GM23338 (cell line): ENCODE measurements at regions not wholly inside any gene's neighbourhood (a gene's known extent, or its start where the extent isn't known, plus 50 kb on each side); places are given as distances from the start of the nearest gene placed in this dataset.

Experiments
- CREB1 ChIP-seq: fragments of 250-450 bp; sonication (Bioruptor Pico); IDR thresholded peaks from 2 replicates; pipeline ENCODE4 v1.5.0; 2020; ENCODE audit warnings: low read depth, mild to moderate bottlenecking, moderate library complexity
- EZH2phosphoT487 ChIP-seq: fragments of 200-600 bp; sonication (generic); IDR thresholded peaks from one replicate; pipeline ENCODE4 v1.8.1; 2018; ENCODE audit warnings: antibody characterized with exemption; ENCODE audit not compliant: unreplicated experiment
- REST ChIP-seq: IDR thresholded peaks from one replicate; pipeline ENCODE4 v1.6.1; 2018; ENCODE audit warnings: antibody characterized with exemption; ENCODE audit not compliant: unreplicated experiment
- ZNF114 ChIP-seq: fragments of 250-450 bp; sonication (Bioruptor Pico); IDR thresholded peaks from 2 replicates; pipeline ENCODE4 v1.5.0; 2020; ENCODE audit warnings: mild to moderate bottlenecking, moderate library complexity
- ZNF331 ChIP-seq: fragments of 250-450 bp; sonication (Bioruptor Pico); IDR thresholded peaks from 2 replicates; pipeline ENCODE4 v1.5.0; 2020; ENCODE audit warnings: low read depth, mild to moderate bottlenecking, moderate library complexity
- ZNF462 ChIP-seq: fragments of 250-450 bp; sonication (Bioruptor Pico); IDR thresholded peaks from 2 replicates; pipeline ENCODE4 v1.5.0; 2020; ENCODE audit warnings: mild to moderate bottlenecking, moderate library complexity
- TF ChIP-seq, protein P1 (sequence below), 2 experiments: fragments of 200-600 bp in 1 of 2; sonication (generic) in 1 of 2; conservative IDR thresholded peaks; 2 replicates each; pipeline versions ENCODE4 v1.5.1 to v1.6.1; 2016 to 2017; ENCODE audit warnings: antibody characterized with exemption in 2 of 2, low read depth in 2 of 2, mild to moderate bottlenecking in 2 of 2, moderate library complexity in 1 of 2

GRCh38 chr4:184537269-184538022, 63.1 kb upstream of the IRF2 start (continued):
- no peak for TF ChIP-seq ZNF462 (CRISPR knock-in tag)
- no peak for TF ChIP-seq ZNF331 (CRISPR knock-in tag)
- TF ChIP-seq CREB1 (CRISPR knock-in tag): no peak
- no peak for TF ChIP-seq REST
- TF ChIP-seq EZH2phosphoT487: no peak
- no peak for TF ChIP-seq ZNF114 (CRISPR knock-in tag)
- TF ChIP-seq, protein P1, sequence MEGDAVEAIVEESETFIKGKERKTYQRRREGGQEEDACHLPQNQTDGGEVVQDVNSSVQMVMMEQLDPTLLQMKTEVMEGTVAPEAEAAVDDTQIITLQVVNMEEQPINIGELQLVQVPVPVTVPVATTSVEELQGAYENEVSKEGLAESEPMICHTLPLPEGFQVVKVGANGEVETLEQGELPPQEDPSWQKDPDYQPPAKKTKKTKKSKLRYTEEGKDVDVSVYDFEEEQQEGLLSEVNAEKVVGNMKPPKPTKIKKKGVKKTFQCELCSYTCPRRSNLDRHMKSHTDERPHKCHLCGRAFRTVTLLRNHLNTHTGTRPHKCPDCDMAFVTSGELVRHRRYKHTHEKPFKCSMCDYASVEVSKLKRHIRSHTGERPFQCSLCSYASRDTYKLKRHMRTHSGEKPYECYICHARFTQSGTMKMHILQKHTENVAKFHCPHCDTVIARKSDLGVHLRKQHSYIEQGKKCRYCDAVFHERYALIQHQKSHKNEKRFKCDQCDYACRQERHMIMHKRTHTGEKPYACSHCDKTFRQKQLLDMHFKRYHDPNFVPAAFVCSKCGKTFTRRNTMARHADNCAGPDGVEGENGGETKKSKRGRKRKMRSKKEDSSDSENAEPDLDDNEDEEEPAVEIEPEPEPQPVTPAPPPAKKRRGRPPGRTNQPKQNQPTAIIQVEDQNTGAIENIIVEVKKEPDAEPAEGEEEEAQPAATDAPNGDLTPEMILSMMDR (conservative IDR thresholded peaks at IDR 0.05; ENCODE audit: low read depth in 2 of 2): no peak
